Left renal cortex interstitium (tissue), 4 donors: ENCODE measurements at regions not wholly inside any gene's neighbourhood (a gene's known extent, or its start where the extent isn't known, plus 50 kb on each side); places are given as distances from the start of the nearest gene placed in this dataset.

ENCODE experiments used
- DNase-seq, 4 donors: peaks; one replicate each; pipeline ENCODE4 v3.0.0-alpha.2; 2013; ENCODE audit warnings: low read depth in 4 of 4, low spot score in 2 of 4, missing footprints in 1 of 4

DNA sequence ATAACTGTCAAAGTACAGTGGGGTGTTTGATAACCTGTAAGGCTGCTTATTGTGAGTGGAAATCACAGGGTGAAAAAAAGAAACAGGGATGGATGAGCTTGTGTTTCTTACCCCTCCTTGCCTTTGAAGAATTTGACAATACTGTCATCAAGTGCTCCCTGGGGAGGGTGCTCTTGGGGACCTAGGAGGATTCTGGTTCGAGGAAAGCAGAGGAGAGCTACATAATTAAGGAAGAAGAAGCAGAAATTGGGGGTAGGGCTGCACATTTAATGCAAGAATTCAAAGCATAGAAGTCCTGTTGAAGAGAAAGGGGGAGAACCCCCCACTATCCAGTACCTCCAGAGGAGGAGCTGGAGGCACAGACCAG lies 208.1 kb upstream of the PHYHIPL start:
- DNase-seq = no peak

DNA sequence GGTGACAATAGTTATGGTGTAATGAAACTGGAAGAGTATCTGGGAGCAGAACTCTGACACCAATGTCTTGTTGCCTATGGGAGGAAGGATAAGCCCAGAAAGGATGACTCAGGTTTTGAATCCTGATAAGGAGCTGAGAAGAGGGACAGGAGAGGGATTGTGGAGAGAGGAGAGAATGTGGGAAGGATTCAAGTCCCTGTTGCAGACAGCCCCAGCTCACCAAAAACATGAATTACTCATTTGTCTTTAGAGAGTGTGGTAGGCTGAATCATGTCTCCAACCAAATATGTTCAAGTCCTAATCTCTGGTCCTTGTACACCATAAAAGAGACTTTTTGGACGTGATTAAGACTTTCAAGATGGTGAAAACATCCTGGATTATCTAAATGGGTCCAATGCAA lies 206.9 kb upstream of the PHYHIPL start:
- DNase-seq = no peak

DNA sequence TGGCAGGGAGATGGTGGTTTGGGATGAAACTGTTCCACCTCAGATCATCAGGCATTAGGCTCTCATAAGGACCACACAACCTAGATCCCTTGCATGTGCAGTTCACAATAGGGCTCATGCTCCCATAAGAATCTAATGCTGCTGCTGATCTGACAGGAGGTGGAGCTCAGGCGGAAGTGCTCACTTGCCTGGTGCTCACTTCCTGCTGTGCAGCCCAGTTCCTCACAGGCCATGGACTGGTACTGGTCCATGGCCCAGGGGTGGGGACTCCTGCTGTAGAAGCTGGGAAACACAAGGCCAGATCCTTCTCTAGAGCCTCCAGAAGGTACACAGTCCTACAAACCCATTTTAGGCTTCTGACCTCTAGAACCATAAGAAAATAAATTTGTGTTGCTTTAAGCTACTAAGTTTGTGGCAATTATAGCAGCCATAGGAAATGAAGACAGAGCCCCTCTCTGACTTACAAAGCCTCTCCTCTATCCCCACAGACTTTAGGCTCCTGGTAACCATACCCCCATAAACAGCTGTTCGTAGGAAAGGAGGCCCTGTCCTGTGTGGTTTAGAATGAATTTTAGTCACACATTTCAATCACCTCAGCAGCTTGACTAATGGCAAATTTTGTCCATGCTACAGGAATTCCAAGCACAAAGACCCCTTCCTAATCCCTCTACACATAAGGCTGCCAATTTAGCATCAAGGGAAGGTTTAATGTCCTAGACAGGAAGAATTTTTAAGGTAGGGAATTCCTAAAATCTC lies 206.1 kb upstream of the PHYHIPL start:
- DNase-seq = no peak

DNA sequence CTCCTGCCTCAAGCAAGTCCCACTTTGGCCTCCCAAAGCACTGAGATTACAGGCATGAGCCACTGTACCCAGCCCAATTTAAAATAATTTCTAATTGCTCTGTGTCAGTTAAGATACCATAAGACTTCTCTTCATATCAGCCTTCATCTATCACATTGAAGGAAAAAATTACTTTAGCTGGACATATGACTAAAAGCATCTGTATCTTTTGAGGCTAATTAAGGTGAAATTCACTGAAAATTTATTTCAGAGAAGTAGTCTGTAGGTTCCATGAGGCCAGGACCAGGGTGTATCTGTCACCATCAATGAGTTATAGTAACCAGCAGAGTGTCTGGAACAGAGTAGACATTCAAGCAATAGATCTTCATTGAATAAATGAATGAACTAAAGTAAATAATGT lies 205.2 kb upstream of the PHYHIPL start:
- DNase-seq = no peak

DNA sequence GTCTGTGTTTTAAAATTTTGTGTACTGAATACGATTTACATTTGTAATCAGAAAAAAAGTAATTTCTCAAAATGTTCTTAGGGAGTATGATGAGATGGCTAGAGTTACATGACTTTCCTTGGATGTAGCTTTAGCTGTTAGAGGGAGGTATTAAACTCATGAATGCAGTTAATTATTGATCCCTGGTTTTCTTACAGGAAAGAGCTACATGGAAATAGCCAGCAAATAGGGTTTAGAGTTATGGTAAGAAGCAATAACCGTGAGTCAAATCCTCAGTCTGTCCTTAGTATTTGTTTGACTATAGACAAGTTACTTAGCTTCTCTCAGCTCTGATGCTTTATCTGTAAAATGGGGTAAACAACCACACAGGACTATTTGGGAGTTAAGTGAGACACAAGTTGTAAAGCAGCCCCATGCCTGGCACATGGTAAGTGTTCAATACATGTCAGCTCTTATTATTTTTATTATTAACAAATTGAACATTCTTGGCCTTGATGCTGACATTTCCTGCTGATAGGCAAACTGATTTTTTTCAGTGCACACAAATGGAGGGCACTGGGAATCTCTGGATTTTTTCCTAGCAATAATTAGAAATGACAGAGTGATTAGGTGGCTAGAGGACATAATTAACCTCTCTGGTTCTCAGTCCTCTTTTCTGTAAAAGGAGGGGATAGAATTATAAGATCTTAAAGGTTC lies 204.5 kb upstream of the PHYHIPL start:
- DNase-seq = no peak

DNA sequence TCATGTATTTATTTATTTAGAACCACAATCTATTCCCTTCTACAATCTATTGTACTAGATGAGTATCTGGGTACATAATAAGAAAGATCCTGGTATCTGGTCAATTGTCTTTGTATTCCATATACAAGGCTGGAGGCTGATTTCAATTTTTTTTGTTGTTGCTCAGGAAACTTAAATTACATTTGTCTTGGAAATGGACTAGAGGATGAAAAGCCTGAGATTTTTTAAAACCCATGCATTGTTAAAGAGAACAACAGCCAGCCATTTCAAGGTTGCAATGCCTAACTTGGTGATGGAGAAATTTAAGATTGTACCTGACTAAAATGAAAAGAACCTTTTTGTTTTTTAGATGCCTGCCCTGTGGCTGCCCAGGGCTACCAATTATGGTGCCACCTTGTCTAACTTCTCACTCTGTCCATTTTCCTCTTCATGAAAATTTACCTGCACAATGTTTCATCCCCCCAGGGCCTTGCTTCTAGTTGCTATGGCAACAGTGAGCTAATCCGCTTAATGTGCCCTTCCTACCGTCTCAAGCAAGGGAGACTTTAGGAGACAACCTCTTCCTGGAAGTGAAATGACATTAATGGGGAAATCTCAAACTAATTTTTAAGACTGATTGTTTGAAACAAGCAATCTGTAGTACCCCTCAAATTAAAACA lies 203.7 kb upstream of the PHYHIPL start:
- DNase-seq = no peak

DNA sequence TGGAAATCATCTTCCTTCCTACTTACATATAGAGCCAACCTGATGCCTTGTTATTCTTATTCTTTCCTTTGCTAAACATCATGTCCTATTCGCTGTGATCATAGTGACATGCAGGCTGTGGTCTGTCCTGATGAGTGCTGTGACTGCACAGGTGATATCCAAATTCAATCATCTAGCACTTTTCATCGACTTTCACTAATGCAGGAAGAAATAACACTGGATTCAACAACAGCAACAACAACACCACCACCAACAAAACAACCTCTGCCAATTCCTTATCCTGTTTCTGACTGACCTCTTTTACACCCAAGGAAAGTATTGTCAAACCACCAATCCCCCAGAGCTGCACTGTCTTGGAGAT lies 203.2 kb upstream of the PHYHIPL start:
- DNase-seq = no peak

DNA sequence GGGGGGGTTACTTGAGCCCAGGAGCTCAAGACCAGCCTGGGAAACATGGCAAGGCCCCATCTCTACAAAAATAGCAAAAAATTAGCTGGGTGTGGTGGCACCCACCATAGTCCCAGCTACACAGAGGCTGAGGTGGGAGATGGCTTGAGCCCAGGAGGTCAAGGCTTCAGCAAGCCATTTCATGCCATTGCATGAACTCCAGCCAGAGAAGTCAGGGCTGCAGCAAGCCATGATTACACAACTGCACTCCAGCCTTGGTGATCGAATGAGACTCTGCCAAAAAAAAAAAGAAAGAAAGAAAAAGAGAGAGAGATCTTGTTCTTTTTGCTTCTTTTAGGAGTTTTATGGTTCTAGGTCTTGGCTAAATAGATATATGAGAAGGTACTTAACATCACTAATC lies 200.2 kb upstream of the PHYHIPL start:
- no peak for DNase-seq

DNA sequence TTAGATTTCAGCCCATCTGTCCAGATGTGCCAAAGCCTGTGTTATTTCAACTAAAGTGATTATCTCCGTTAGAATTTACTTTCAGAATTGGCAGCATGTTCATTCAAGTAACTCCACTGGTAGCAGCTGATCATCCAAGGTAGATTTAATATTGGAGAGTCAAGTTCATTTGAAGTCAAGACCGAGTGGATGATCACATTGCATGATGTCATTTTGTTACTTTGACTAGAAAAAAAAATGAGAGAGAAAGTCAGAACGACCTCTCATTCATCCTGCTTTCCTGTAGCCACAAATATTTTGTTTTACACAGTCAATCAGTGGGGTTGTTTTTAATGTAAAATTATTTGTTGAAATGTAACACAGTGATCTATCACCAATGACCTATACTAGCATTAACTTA lies 196.7 kb upstream of the PHYHIPL start:
- no peak for DNase-seq

DNA sequence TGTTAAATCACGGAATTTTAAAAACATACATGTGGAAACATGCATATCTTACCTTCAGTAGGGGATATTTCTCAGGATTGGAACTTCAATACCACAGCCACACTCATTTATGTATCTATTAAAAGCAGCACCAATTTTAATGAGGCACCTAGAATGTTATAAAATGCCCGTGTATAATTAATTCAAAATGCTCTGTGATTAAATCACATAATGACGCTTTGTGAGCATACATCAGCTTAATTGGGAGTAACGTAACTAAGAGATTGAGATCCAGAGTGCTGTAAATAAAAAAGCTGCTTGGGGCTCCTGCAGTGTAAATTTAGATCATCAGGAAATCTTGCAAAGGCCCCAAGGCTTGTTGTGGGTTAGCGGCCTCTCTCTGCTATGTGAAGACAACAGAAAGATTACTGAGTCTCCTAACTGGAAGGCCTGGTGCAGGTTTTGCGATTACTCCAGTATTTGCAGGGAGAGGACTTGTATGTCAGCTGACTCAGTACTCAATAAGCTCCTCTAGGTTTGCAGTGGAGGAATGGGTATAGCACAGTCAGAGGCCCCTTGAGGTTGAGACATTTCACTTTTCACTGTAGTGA lies 195.5 kb upstream of the PHYHIPL start:
- DNase-seq = no peak

DNA sequence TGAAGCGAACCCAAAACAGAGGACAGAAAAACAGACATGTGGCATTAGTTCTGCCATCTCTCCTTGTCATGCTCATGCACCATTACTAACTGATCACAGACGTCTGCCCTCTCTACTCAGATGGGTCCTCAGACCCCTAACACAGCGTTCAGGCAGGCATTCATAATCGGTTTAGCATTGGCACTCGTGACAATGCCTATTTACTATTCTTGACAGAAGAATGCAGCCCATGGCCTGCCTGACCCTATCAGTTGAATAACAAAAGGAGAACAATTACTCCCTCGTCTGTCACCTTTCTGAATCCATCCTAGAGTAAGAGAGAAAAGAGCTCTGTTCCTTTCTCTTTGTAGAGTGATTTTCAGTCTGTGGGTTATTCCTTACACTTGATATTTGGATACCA lies 194.6 kb upstream of the PHYHIPL start:
- DNase-seq = no peak

DNA sequence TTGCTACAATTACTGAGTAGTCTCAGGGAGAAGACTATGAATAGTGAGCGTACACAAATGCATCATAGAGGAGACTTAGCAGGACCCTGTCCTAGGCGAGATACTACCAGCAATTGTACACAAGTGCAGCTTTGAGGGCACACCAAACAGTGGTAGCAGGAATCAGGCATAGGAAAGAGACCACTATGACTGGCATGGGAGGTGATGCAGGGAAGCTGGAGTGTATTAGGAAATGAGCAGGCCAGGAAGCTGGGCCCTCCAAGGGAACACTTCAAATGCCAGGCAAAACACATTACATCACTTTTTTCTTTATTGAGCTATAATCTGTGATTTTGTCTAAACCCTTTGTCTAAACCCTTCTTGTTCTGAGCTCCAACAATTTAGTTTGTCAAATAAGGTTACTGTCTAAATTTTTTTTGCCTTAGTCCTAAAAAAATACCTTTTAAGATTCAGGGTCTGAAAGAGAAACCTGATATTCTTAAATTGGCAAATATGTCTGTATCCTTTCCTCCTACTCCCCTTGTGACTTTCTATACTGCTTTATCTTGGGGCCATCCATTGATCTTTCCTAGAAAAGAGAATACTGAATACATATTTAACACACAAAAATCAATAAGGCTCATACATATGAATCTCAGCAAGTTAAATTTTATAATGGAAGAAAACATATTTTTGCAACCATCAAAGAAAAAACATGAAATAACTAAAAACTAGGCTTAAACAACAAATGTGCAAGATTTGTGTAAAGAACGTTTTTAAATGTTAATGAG lies 193.8 kb upstream of the PHYHIPL start:
- no peak for DNase-seq

DNA sequence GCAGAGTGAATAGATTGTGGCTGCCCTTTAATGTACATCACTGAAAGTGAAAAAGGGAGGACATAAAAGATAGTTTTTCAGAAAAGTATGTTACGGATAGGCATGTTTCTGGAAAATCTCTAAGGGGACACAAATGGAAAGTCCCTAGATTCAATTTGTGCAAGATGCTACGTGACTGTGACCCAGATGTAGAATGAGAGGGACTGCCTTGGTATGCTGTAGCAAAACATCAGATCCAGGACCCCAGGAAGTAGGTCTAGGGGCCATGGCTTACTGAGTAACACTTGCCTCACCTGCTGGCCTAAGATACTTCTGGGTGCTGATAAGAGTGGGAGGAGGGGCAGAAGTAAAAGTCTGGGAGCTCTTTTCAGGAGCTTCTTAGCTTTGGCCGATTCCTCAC lies 191.2 kb upstream of the PHYHIPL start:
- no peak for DNase-seq

DNA sequence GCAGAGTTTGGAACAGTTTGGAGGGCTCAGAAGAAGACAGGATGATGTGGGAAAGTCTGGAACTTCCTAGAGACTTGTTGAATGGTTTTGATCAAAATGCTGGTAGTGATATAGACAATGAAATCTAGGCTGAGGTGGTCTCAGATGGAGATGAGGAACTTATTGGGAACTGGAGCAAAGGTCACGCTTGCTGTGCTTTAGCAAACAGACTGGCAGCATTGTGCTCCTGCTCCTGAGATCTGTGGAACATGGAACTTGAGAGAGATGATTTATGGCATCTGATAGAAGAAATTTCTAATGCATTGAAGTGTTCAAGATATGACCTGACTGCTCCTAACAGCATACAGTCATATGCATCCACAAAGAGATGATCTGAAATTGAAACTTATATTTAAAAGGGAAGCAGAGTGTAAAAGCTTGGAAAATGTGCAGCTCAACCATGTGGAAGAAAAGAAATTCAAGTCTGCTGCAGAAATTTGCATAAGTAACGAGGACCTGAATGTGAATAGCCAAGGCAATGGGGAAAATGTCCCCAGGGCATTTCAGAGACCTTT lies 186.9 kb upstream of the PHYHIPL start:
- no peak for DNase-seq

DNA sequence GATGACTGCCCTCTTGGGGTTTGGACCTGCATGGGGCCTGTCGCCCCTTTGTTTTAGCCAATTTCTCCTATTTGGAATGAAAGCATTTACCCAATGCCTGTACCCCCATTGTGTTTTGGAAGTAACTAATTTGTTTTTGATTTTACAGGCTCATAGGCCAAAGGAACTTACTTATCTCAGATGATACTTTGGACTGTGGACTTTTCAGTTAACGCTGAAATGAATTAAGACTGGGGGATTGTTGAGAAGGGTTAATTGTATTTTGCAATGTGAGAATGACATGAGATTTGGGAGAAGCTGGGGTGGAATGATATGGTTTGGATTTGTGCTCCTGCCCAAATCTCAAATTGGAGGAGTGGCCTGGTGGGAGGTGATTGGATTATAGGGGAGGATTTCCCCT lies 185.8 kb upstream of the PHYHIPL start:
- no peak for DNase-seq

DNA sequence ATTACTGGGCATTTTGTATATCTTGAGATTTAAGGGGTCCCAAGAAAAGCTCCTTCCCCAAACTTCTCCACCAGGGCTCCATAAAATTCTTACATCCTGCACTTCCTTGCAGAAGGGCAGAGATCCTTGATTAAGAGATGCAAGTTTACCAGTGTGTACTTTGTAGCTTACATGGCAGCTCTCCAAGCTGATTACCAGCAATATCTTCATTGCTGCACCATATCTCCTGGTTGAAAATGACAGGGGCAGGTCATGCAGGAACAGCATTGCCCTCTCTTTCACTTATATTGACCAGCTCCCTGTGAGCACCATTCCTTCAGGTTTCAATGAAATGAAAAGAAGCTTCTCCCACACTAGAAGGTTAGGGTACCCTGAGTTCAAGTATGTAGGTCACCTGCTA lies 184.6 kb upstream of the PHYHIPL start:
- DNase-seq = no peak

DNA sequence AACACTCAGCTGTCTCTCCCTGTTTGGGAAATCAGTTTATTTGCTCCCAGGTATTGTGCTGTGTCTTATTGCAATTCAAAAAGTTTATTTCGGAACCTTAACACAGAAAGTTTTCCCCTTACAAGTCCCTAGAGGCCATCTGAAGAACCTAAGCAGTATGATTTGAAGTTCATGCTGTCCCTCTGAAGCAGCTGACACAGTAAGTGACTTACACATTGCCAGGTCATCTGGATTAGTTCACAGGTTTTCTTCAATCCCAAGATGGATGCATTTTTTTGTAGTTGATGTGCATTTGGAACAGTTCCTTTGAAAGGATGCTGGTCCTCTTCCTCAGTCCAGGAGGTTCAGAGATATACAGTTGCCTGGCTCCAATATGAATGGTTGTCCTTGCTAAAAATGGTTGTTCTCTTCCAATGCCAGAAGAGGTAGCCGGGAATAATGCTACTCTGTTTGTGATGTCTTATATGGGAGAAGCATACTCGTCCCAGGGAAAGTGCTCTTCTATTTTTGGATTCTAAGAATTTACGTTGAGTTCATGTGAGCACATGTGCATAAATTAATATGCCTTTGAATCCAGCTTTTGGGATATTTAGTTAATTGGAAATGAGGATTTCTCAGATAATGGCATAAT lies 183.5 kb upstream of the PHYHIPL start:
- no peak for DNase-seq

DNA sequence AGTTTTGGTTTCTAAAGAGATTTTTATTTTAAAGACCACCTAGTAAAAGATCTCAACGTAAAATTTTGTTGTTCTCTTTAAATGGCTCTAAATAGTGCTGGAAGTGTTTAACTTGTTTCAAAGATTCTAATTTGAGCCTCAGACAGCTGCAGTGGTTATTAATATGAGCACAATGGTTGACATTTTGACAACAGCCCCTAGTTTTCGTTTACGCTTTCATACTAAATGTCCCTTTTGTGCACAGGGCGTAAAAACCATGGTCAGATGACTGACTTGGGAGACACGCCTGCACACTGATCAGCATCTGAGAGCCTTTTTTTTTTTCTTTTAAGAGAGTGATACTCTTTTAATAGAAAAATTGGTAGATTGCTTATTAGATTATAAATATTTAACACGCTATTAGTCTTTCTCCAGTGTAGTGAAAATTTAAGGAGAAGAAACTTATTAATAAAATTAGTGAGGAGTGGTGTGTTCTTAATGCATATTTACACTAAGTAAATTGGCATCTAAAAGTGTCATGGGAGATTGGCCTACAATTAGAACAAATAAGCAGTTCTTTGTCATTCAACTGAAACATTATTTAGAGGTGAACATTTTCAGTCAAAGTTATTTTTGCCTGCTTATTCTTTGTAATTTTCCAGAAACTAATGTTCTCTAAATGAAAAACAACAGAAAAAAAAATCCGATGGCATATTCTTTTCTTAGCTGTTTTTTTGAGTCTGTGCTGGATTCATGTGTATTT lies 182.8 kb upstream of the PHYHIPL start:
- DNase-seq = no peak

DNA sequence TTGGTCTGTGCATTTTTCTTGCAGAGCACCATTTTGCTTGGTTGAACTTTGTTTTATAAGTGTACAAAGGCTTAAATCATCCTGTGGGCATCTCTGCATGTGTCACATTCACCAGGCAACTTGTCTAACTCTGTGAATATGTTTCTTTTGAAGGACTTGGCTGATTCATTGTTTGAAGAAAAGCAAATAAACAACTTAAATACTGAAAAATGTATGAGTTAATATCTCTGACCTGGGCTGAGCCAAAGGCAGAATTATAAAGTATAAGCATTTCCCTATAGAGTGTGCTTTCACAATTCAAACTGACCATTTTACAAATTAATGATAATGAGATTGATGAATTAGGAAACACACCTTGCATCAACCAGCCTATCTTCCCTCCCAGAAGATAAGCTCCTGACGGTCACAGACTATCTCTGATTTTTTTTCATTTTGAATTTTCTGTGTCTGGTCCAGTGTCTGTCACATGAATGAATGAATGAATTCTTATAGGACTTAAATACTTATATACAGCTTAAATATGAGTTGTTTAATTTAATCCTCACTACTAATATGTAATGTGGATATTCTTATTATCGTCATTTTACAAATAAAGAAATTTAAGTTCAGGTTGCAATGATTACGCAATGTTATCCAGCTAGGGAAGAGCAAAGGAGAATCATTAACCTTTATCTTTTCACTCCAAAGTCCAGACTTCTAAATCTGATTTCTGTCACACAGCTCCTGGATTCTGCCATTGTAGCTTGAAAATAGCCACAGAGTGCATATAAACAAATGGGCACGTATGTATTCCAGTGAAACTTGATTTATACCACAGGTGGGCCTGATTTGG lies 182.0 kb upstream of the PHYHIPL start:
- DNase-seq = no peak
